ENCODE measurements at regions not wholly inside any gene's neighbourhood (a gene's known extent, or its start where the extent isn't known, plus 50 kb on each side); places are given as distances from the start of the nearest gene placed in this dataset.

GRCh38 chr20:19929481-19930145 is 87.5 kb upstream of the NAA20 start:
- DNase-seq: no peak

DNA sequence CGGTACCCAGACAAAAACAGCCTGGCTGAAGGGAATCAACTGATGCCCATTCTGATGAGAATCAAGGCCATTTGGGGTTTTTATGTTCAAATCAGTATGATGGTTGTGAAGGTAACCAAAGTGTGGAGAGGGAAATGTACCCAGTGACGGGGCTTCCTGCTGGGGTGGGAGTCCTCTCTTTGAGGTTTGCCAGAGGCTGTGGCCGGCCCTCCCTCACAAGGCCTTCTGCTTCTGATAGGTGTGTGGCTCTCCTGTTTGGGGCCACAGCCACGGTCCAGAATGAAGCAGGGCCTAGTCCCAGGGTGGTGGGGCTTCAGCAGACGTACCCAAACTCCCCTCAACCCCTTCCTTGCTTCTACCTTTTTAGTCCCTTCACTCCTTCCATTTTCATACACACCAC is 86.7 kb upstream of the NAA20 start:
- DNase-seq: no peak

- DNase-seq: no peak
Observed at GRCh38 chr20:19932170-19932667, 84.9 kb upstream of the NAA20 start.

GRCh38 chr20:19934792-19935491 is 82.2 kb upstream of the NAA20 start:
- DNase-seq: peak; percentile 13 to 29

- no peak for DNase-seq
Observed at GRCh38 chr20:19935842-19936241, 81.3 kb upstream of the NAA20 start.

DNA sequence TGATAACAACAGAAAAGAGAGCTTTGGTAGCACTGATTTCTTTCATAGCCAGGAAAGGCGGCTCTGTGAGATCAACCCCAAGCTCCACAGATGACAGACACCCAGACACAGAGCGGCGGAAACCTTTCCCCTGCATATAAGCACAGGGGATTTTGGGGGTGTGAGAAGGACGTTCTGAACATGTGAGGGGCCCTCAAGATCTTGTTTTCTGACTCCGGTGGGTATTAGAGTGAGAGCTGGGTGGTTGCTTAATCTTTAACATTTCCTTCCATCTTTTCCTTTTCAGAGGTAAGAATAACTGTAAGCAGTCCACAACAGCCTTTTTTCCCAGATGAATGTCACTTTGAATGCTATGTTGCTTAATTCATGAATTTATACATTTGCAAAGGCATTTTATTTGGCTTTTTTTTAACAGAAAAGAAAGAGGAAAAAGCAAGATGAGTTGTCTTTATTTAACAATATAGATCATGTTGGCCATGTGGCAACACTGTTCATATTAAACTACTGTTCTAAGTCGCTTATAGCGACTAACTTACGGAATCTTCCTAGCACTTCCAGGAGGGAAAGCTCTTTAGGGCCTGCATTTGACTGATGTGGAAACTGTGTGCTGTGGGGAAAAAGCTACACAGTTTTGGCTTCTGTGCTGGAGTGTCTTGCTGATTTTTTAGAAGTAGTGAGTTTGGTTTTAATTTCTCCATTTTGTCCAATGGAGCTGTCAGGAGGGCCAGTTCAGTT is 80.5 kb upstream of the NAA20 start:
- DNase-seq: no peak

GRCh38 chr20:19937218-19937617 is 79.9 kb upstream of the NAA20 start:
- no peak for DNase-seq

DNA sequence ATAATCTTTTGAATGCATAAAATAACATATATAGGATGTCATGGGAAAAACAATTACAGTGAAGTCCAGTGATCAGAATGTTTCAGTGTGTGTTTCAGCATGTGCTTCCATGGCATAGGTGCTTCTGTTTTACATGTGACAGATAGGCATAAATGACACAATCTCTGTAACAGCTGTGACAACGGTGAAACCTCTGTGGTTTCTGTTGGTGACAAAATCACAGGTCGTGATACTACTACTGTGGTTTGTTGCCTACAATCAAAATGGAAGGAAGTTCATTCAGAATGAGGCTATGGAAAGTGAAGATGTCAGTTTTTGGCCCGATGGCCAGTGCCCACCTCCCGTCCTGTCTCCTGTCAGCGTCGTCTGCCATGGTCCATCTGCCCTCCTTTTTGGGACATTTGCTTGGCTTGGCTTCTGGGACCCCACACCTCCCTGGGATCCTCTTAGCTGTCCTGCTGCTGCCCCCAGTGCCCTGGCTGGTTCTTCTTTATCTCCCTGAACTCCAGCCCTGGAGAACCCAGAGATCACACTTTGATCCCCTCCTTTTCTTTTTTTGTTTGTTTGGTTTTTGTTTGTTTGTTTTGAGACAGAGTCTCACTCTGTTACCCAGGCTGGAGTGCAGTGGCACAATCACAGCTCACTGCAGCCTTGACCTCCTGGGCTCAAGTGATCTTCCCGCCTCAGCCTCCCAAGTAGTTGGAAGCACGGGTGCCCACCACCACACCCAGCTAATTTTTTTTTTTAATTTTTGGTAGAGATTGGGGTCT is 79.3 kb upstream of the NAA20 start:
- DNase-seq: no peak

- DNase-seq: no peak
Observed at GRCh38 chr20:19938421-19939090, 78.6 kb upstream of the NAA20 start.

DNA sequence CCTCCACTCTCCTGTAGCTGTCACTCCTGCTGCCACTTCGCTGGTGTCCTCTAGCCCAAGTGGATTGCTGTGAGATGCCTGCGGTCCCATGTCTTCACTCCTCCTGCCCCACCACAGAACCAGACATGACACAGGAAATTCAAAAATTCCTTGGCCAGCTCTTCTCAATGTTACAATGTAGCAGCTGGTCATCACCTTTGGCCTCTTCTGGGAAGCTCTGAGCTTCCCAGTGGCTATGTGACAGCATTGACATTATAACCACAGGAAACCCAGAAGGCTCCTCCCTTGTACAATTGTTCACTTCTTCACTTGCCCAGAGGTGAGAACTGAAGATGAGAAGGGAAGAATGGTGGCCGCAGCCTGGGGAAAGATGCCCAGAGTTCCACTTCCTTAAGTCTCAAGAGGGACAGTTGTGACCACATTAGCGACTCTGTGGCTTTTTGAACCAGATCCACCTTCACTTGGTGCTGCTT is 76.1 kb upstream of the NAA20 start:
- no peak for DNase-seq

GRCh38 chr20:19942611-19943010 is 74.6 kb upstream of the NAA20 start:
- no peak for DNase-seq

- no peak for DNase-seq
Observed at GRCh38 chr20:19943061-19943521, 74.1 kb upstream of the NAA20 start.

DNA sequence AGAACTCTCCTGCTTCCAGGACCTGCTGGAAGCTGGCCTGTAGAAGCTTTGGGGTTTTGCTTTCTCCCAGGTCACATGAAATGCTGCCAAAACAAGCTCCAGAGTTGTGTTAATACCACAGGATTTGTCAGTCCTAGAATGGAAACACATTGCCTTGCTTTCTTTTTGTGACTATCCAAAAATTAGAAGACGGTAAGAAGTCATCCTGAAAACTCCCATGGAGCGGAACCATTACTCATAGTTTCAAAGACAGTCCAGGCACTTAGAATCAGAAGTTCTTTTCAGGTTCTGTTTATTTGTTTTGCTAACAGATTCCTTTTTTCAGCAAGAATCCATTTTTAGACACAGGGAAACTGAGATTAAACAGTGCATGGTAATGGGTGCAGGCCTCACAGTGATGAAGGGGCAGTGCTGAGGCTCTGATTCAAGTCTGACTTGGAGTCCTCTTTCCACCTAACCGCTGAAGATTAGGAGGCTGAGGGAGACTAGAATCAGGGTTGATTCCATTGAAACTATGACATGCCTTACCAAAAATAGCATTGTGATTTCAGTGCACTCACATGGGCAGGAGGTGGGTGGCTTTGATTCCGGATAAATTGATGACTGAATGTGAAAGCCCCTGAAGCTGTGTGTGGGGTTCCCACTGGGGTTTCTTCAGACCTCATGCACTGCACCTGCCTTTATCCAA is 72.2 kb upstream of the NAA20 start:
- no peak for DNase-seq

DNA sequence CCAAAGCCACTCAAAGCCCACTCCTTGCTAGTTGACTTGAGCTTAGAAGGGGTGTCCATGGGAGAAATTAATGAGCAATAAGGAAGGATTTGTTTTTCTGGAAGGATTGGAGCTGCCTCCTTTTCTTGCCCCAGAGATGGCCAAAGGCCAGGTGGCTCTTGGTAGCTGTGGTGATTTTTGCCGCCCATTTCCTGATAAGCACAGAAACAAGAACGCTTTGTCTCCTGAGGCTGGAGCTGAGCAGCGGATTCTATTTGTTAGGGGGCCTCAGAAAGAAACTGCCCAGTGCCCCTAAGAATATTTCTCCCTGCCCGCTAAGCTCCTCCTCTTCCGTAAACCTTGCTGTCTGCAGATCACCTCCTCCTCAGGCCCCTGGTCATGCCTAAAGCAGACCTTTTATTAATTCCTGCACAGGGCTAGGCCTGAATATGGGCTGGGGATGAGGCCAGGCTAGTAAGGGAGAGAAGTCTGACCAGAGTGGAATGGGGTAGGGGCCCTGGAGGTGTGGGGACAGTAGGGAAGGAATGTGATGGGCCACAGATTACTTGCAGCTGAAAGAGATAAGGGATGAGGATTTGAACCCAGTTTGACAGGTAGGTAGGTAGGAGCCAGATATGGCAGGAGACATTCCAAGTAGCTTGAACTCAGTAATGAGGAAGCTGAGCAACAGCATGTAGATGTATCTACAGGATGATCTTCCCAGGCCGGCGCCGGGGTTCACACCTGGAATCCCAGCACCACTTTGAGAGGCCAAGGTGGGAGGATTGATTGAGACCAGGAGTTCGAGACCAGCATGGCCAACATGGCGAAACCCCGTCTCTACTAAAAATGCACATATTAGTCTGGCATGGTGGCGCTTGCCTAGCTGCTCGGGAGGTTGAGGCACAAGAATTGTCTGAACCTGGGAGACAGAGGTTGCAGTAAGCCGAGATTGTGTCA is 71.2 kb upstream of the NAA20 start:
- no peak for DNase-seq

DNA sequence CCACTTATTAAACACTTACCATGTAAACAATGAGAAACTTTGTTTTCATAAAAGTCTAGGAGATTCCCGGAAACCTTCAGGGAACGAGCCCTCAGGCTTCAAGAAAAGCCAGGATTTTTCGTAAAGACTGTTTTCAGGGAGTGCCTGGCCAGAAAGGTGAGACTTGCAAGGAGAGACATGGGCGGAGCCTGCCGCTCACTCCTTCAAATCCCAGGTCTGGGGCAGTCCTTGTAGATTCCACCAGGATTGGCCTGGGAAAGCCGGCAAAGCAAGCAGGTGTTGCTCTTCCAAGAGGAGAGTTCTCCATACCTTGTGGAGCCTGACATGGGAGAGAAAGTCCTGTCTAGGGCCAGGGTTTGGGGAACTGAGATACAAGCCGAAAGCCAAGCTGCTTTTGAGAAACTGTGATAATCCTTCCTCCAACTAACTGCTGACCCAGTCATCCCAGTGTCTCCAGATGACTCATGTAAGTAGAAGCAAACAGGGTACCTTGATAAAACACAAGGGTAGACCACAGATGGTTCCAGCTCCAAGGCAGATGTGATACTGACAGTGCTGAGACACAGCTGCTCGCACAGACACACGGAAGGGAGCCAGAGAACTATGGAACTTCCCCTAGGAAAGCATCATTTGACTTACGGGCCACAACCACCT is 69.4 kb upstream of the NAA20 start:
- no peak for DNase-seq

- DNase-seq: no peak
Observed at GRCh38 chr20:19949195-19949867, 67.8 kb upstream of the NAA20 start.

GRCh38 chr20:19950042-19950441 is 67.1 kb upstream of the NAA20 start:
- no peak for DNase-seq

DNA sequence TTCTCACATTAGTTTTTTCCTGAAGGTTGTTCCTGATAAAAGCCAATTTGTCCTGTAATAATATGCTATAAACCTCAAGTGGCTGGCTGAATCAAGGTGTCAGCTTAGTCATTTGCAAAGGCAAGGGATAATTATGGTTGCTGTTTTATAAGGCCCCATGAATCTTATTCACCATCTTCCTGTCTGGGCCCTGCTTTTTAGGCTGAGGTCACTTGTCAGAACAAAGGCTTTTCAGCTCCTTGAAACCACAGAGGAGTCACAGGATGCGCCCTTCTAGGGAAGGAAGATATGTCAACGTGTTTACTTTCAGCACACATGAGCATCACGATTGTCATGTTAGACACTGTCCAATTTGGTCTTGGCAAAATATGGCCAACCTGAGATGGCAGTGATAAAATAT is 64.8 kb upstream of the NAA20 start:
- DNase-seq: peak; percentile 26 to 67

GRCh38 chr20:19953606-19954005 is 63.6 kb upstream of the NAA20 start:
- no peak for DNase-seq
